Fibroblast of skin of scalp (primary cell): ENCODE measurements at regions not wholly inside any gene's neighbourhood (a gene's known extent, or its start where the extent isn't known, plus 50 kb on each side); places are given as distances from the start of the nearest gene placed in this dataset.
A peak's percentile ranks its signal among the peaks of the same experiment; 100 is the strongest.
"Not testable (repeated sequence)": the region's sequence is repeated elsewhere in the genome, so short reads cannot be mapped to it uniquely, and the experiment has no call there.

Source experiments
- DNase-seq: peaks from one replicate; pipeline ENCODE4 v3.0.0-alpha.2; 2013

DNA sequence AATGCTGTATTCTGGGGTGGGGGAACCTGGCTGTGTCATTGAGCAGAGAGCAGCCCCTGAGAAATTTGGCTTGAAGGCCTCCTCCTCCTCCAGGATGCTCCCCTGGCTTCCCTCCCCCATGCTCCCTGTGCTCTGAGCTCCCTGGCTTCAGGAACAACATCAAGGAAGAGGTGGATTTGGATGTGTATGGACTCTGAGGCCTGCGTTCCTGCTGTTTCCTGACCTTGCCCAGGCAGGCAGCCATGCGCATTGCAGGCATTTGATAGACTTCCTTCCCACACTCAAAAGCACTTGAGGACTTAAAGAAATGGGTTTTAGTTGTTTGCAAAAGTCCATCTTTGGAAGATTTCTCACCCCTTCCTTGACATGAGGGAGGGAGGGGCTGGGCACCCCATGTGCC, 1317.1 kb downstream of the BRD1 start:
- no peak for DNase-seq

DNA sequence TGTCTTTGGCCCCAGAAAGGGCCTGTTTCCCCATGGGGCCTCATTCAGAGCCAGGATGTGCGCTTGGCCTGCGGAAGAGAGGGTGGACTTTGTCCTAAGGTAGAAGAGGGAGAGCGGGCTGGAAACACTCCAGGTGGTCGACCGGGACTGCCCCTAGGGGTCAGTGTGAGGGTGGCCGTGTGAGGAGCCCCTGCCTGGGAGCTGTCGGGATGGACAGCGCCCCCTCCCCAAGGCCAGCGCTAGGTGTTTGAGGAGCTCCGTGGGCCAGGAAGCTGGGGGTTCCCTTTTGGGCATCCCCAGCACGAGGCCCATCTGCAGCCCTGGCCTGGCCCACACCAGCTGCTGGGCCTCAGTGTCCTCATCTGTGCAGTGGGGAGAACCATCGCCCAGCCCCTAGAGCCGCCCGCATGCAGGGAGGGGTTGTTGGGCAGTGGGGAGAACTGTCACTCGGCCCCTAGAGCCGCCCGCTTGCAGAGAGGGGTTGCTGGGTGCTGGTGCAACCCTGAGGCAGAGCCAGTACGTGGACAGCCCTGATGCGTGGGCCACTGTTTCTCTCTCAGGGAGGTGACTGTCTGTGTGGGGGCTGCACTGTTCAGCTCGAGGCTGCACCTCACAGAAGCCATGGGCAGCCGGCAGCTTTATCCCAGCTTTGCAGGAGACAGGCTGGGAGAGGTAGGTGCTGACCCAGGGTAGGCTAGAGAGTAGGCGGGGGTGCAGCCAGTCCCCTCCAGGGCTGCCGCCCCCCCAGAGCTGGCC, 1319.9 kb downstream of the BRD1 start:
- DNase-seq: no peak

DNA sequence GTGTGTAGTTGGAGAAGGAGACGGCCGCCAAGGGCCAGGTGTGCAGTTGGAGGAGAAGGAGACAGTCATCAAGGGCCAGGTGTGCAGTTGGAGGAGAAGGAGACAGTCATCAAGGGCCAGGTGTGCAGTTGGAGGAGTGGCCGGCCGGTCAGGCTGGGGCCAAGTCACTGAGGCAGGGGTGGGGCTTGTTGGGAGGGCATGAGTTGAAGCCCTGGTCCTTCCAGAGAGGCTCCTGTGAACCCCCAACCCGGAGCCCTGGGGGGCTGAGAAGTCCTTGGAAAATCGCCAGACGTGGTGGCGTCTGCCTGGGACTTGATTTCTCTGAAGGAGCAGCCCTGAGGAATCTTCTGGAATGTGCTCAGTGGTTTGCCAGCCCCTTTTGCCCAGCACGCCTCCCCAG, 1320.5 kb downstream of the BRD1 start:
- no peak for DNase-seq

DNA sequence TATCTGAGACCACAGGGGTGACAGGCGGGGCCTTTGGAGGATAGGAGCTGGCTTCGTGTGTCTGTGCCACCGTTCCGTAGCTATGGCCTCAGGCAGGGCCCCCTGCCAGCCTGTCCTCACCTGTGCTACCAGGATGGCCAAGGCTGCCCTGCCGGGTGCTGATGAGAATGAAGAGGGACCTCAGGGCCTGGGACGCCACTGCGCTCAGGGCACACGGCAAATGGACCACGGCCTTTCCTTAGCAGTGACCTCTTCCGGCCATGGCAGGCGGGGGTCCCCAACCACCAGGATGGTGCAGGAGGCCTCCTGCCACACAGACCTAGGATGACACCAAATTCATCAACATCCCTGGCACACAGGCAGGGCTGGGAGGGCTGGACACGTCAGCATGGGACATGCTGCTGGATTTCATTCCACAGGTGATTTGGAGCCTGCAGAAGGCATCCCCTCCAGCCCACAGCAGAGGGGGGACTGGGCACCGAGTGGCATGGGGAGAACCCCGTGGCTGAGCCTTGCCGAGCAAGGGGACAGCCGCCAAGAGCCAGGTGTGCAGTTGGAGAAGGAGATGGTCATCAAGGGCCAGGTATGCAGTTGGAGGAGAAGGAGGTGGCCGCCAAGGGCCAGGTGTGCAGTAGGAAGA, 1321.0 kb downstream of the BRD1 start:
- no peak for DNase-seq

DNA sequence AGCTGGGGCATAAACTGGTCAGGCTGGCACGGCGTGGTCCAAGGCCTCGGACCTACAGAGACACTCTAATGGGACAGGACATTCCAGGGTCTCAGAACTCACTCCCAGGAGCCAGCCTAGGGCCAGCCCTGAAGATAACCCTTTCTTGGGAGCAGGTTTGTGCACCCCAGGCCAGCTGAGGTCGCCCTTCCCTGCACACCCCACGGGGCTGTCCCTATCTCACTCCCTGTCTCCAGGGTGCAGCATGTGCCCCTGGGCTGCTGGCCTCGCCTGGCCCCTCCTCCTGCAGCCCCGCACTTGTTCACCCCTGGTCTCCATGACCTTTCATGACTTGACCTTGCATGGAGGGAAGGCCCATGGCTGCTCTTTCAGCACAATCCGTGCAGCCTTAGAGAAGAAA, 1321.8 kb downstream of the BRD1 start:
- no peak for DNase-seq

DNA sequence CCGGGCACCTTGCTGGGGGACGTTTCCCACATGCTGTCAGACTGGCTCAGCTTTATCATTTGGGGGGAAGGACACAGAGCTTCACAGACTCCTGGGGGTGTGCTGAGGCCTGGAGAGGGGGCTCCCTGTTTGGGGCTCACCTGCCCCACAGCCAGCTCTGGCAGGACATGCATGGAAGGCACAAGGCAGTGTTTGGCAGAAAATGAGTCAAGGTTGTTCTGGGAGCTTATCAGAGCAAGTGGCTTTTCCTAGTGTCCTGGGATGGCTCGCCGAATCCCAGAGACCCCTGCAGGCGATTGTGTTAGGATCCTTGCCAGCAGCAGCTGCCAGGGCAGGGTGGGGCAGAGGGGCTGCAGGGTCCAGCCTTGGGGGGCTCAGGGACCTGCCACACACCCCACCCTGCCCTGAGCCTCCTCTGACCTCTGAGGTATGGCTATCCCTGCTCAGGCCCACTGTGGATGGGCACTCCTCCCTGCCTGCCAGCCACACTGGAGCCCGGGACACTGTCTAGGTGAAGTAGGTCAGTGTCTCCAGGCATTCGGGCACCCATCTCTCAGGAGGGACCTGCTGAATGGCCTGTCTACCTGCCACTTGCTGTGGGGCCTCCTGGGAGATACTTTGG, 1323.0 kb downstream of the BRD1 start:
- DNase-seq: no peak

DNA sequence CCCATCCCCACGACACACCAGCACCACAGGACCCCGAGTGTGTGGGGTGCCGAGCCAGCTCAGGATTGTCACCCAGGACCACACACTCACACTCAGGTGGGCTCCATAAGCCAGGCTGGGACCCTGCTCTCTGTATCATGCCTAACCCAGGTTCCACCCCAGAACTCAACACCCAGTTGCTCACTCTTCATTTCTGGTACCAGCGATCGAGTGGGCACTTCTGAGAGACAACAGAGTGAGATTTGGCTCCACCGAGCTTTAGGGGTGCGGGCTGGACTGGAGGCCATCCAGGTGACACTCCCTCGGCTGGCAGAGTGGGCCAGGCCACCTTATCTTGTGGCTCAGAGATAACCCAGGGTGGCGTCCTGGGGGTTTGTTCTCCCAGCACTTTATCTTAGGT, 1323.8 kb downstream of the BRD1 start:
- DNase-seq: no peak

DNA sequence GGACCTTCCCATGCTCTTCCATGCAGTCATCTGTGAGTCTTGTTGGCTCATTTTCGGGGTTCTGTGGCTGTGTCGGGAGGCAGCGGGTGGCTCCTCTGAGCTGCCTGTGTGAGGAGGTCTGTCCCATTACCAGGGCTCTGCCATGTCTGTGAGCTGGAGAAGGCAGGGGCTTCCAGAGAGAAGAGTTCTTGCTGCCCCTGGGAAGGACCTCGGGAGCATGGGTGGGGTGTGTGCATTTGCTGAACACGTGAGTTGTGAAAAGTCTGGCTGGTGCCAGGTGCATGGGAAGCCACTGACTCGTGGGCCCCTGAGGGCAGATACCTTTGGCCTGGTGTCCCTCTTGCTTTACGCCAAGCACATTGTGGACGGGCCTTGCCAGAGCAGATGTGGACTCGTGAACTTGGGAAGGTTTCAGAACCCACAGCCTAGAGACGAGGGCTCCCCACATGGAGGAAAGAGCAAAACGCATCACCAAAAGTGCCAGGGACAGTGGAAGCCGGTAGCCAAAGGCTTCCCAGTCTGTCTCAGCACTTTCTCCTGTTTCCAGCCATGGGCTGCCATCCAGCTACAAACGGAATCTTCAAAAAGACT, 1324.5 kb downstream of the BRD1 start:
- DNase-seq: no peak

DNA sequence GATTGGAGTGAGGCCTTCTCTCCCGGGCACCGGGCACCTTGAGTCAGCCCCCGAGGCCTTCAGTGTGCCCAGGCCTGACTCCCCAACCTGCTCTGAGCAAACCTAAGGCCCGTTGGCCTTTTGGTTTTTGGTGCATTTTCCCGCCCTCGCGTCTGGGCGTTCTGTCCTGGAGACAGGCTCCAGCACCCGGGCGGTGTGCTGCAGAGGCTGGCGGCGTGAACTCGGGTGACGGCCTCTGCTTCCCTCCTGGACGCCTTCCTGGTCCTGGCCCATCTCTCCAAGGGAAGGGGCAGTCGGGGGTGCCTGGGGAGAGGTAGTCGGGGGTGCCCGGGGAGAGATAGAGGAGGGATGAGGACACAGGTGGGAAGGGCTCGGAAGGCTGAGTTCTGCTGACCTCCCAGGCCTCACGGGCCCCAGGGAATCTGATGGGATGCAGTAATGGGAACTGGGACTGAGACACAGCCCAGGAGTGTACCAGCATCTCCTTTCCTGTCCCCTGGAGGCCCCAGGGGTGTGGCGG, 1326.4 kb downstream of the BRD1 start:
- DNase-seq: no peak

DNA sequence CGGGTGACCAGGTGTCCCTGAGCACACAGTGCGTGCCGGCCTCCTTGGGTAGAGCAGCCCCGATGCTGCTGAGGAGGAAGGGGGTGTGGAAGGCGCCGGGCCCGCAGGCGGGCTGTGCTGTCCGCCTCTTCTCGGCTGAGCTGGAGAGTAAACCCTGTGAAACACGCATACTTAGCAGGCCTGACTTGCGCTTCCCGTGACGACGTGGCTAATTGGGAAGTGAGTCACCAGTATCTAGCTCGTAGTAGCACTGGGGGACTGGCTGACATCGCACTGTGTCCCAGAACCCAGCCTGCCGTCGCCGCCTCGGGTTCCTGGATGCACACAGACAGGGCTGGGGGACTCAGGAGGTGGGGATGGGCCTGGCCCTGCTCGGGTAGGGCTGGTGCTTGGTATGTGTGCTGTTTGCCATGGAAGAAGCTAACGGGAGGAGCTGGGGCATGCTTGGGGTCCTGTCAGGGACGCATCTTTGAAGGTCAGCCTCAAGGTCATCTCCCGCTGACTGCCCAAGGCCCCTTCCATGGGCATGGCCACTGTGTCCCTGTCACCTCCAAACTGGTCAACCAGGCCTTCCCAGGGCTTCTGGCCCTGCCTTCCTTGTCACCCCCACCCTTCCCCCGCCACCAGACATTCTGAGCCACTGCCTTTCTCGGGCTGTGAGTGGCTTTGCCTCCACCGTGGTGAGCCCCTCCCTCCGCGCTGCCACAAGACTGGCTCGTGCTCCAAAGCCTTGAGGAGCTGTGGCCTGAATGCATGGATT, 1327.0 kb downstream of the BRD1 start:
- peak; percentile 82 for DNase-seq

DNA sequence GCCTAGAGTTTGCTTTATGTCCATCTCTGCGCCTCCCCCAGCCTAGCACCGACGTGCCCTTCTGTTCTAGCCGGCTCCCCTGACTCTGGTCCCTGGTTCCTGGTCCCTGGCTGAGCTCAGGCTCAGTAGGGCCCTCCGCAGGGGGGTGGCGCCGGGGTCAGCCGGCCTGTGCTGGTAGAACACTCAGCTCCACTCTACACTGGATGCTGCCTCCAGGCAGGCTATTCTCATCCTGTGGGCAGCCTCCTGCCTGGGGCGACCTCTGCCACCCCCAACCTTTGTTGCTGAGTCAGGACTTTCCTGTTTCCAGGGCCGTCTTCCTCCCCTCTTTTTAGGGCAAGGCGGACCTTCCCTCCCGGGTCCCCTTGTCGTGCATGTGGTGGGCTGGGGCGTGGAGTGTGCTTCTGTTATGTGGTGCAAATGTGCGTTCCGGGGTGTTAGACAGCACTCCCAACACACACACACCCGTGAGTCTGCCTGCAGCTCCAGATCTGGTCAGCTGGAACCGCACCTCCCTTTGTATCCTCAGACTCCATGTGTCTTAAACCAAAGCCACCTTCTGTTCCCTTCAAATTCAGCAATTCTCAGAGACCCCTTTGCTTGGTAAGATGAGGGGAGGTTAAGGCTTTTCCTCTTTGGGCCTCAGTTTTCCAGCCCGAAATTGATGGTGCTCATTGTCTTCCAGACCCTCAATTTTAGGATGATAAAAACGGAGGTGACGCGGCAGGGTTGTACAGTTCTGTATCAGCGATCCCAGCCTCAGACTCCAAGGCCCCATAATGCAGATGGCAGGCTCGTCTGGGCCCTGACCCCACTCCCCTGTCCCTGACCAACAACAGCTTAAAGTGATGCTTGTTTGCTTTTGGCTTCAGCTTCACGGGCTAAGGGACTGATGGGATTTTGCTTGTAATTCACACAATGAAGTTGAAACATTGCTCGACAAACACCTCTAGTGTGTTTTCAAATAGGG, 1327.9 kb downstream of the BRD1 start:
- DNase-seq: no peak

DNA sequence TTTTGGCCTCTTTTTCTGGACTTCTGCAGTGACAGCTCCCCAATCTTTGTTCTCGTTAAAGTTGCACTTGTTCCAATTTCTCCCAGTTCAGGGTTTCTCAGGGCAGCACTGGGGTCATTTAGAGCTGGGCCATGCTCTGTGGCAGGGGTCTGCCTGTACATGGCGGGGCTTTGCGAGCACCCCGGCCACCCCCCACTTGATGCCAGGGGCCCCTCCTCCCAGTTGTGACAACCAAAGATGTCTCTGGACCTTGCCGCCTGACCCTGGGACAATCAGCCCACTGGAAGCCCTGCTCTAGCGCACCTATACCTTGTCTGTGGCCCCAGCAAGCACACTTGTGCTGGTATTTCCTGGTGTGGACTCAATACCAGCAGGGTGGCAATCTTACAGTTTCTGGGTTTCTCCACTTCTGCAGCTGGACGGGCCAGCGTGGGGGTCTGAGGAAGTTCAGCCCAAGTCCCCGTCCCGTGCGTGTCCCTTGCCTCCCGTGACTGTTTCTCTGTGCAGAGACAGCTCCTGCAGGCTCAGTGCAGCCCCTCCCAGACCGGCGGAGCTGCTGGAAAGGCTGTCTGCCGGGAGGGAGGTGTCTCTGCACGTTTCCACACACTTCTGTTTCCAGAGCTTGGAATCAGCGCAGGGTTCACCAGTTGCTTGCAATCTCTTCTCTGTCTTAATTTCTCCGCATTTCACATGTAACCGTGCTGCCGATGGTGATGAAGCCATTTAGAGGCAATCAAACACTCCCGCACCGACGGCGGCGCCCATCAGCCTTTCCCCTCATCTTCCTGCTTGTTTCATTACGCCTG, 1328.9 kb downstream of the BRD1 start:
- DNase-seq: no peak

DNA sequence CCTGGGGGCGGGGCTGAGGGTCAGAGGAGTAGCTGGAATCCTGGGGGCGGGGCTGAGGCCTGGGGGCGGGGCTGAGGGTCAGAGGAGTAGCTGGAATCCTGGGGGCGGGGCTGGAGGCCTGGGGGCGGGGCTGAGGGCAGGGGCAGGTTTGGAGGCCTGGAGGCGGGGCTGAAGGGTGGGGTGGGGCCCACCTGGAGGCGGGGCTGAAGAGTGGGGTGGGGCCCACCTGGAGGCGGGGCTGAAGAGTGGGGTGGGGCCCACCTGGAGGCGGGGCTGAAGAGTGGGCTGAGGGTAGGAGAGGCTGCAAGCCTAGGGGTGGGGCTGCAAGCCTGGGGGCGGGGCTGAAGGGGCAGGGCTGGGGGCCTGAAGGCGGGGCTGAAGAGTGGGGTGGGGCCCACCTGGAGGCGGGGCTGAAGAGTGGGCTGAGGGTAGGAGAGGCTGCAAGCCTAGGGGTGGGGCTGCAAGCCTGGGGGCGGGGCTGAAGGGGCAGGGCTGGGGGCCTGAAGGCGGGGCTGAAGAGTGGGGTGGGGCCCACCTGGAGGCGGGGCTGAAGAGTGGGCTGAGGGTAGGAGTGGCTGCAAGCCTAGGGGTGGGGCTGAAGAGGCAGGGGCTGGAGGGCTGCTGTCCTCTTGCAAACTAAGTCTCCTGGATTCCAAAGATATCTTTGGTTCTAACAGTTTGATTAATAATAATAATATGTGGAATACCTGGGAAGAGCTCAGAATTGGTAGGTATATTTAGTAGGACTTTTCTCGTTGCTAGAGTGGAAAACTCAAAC, 1329.7 kb downstream of the BRD1 start:
- not testable (repeated sequence) for DNase-seq

DNA sequence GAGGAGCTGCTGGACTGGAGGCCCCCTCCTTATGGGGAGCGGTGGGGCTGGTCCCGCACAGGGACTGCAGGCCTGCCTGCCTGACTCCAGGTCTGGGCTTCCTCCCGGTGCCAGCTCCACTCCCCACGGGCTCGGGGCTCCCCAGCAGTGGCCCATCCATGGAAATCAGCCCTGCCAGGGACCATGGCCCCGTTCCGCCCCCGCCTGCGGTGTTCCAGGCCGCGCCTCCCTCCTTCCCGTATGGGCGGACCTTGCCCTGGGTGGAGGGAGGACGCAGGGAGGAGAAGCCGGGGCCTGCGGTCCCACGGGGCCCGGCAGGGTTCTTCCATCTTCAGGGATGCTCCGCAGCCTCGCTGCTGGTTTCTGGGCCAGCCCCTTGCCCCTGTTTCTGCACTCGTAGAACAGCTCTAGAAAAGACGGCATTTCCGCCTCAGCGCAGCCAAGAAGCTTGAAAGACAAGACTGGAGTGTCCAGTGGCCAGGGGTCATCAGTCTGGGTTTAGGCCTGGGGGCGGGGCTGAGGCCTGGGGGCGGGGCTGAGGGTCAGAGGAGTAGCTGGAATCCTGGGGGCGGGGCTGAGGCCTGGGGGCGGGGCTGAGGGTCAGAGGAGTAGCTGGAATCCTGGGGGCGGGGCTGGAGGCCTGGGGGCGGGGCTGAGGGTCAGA, 1330.6 kb downstream of the BRD1 start:
- DNase-seq: no peak

DNA sequence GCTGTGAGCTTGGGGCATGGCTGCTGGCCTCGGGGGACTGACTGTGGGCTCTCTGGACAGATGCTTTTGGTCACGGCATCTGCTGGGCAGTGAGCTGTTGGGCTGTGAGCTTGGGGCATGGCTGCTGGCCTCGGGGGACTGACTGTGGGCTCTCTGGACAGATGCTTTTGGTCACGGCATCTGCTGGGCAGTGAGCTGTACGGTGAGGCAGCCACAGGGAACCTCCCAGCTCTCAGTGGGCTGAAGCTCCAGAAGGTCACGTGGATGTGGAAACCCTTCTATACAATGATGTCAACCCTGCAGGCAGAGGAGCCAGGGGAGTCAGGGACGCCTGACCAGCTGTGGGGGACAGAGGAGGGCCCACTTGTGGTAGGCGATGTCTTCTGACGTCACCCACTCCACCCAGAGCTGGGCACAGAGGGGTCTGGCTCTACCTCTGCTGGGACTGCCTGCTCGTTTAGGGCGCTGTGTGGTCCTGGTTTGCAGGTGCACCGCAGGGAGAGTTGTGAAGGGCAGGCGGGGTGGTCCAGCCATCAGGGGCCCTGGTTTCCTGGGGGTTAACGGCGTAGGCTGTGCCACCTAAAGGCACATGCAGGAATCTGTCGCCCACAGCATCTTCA, 1331.3 kb downstream of the BRD1 start:
- no peak for DNase-seq

DNA sequence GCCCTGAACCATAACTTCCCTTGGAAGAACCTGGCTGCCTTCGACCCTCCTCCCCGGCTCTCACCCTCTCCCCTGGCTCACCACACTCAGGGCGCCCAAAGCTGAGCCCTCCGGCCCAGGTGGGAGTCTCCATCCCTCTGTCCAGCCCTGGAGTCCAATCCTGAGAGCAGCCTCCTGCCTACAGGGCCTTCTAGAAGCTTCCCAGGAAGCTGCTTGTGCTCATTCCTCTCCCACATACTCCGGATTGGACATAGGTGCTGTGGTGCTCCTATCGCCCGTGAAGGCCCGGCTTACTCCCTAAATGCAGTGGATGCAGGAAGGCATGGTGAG, 1332.0 kb downstream of the BRD1 start:
- no peak for DNase-seq

DNA sequence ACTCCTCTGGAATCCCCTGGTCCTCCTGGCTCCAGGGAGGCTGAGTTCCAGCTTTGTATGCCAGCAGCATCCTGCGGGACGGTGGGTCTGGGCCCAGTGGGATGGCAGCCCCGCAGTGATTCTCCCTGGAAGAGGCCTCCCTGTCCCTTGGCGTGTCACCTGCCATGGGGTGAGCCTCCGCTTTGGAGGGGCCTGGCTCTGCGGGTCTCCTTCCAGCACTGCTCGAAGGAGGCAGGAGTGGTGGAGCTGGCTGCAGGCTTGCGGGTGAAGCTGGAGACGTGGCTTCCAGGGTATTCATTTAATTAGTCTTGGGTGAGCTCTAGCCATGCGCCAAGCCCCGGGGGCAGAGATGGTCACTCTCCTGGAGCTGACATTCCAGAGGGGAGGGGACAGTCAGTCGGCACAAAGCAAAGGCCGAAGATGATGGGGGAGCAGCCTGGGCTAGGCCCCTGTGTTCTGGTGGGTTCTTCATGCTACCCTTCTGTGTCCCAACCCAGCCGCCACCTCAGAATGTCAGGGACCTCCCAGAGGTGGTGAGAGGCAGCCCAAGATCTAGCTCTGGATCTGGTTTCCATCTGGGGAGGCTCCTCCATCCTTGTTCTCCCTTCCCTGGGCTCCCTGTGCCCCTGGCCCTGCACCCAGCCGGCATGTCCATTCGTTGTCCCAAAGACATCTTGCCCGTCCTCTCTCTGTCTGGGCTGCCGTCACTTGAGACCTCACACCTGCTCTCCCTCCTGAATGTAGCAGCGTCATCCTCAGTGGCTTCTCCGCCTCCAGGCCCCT, 1332.5 kb downstream of the BRD1 start:
- no peak for DNase-seq
